Upper lobe of left lung (tissue), 6 donors: ENCODE measurements at regions not wholly inside any gene's neighbourhood (a gene's known extent, or its start where the extent isn't known, plus 50 kb on each side); places are given as distances from the start of the nearest gene placed in this dataset.

Source experiments
- ATAC-seq, 2 donors: fragments of 200-7000 bp; cut with Tn5 transposase; one replicate each; pipeline ENCODE4 v1.9.1; 2022; ENCODE audit warnings: mild to moderate bottlenecking in 2 of 2, moderate library complexity in 2 of 2; ENCODE audit not compliant: low FRiP score in 2 of 2
- DNase-seq, 2 donors: peaks; one replicate each; pipeline ENCODE4 v3.0.0-alpha.2; 2019 to 2020
- H3K27ac ChIP-seq, 4 donors: fragments of 200-600 bp; sonication (generic); one replicate each; pipeline ENCODE4 v1.5.1; 2016 to 2019
- H3K27me3 ChIP-seq, 4 donors: fragments of 200-600 bp; sonication (generic); one replicate each; pipeline ENCODE4 v1.5.1; 2017 to 2019
- H3K36me3 ChIP-seq, 4 donors: fragments of 200-600 bp; sonication (generic); one replicate each; pipeline ENCODE4 v1.5.1; 2016 to 2019
- H3K4me1 ChIP-seq, 4 donors: fragments of 200-600 bp; sonication (generic); one replicate each; pipeline ENCODE4 v1.5.1; 2018 to 2019
- H3K4me3 ChIP-seq, 4 donors: fragments of 200-600 bp; sonication (generic); one replicate each; pipeline ENCODE4 v1.5.1; 2017 to 2019; ENCODE audit warnings: mild to moderate bottlenecking in 2 of 4, moderate library complexity in 1 of 4
- H3K9me3 ChIP-seq, 4 donors: fragments of 200-600 bp; sonication (generic); one replicate each; pipeline ENCODE4 v1.5.1; 2018 to 2019
- EP300 ChIP-seq, 4 donors: sonication (generic); formaldehyde crosslinking; IDR thresholded peaks; one replicate each; pipeline ENCODE4 v1.5.1; 2017; ENCODE audit warnings: antibody characterized with exemption in 4 of 4, control low read depth in 2 of 4
- POLR2A ChIP-seq, 4 donors: fragments of 450-650 bp; IDR thresholded peaks; one replicate each; pipeline ENCODE4 v1.5.1; 2016 to 2017; ENCODE audit warnings: antibody characterized with exemption in 4 of 4, mild to moderate bottlenecking in 2 of 4
- POLR2AphosphoS5 ChIP-seq, 2 donors: sonication (generic); formaldehyde crosslinking; IDR thresholded peaks; one replicate each; pipeline ENCODE4 v1.5.1; 2017; ENCODE audit warnings: antibody characterized with exemption in 2 of 2
- WGBS, 2 donors: methylation state at CpG; one replicate each; pipeline ENCODE4 v1.1.5; 2017 to 2018; 5-methylcytosine and 5-hydroxymethylcytosine counted together
- TF ChIP-seq, protein P1 (sequence below), 6 experiments: fragments of 450-650 bp in 4 of 6; fragments of 200-600 bp in 2 of 6; sonication (generic) in 2 of 6; IDR thresholded peaks; one replicate each; pipeline ENCODE4 v1.5.1; 2016 to 2019; ENCODE audit warnings: antibody characterized with exemption in 6 of 6
- donor health status: DM: no; HTN: no; CAD: no; lungs with moderate emphysema.
- donor health status: DM: no; HTN: yes; CAD: no; lungs with severe emphysema.

DNA sequence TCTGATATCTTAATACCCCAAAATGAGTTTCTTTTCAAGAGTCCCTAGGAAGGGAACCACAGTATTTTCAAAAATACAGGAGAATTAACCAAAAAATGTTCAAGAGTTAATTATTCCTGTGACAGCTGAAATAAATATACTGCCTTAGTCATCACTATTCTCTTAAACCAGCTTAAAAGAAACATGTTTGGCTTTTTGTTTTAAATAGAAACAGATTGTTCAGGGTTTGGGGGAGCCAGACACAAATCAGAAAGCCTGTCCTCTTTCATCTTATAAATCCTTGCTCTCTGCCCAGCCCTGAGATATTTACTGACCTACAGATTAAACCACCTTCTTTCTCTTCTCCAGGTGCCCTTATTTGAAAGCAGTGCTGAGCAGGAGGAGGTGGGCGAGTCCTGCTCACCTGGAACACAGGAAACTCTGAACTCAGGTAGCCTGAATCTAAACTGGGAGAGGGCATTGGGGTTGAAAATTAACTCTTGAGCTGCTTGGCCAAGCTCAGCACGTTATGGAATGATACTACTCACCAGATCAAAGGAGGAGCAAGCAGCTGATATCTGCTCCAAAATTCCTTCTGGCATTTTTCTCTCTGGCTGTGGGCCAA is 84.1 kb upstream of the SPRED1 start:
- no peak for DNase-seq
- Histone ChIP-seq H3K36me3 (no peaks in the 10 kb centered on the region), H3K27me3 (no peaks in the 10 kb centered on the region), H3K9me3 (no peaks in the 10 kb centered on the region), H3K27ac (no peak overlapping the region), H3K4me1 (no peaks in the 10 kb centered on the region), H3K4me3 (no peak overlapping the region)
- ATAC-seq: no peak
- TF ChIP-seq EP300 (IDR thresholded peaks at IDR 0.05) (no peak), POLR2A (IDR thresholded peaks at IDR 0.05) (no peak), POLR2AphosphoS5 (IDR thresholded peaks at IDR 0.05) (no peak)
- TF ChIP-seq, protein P1, sequence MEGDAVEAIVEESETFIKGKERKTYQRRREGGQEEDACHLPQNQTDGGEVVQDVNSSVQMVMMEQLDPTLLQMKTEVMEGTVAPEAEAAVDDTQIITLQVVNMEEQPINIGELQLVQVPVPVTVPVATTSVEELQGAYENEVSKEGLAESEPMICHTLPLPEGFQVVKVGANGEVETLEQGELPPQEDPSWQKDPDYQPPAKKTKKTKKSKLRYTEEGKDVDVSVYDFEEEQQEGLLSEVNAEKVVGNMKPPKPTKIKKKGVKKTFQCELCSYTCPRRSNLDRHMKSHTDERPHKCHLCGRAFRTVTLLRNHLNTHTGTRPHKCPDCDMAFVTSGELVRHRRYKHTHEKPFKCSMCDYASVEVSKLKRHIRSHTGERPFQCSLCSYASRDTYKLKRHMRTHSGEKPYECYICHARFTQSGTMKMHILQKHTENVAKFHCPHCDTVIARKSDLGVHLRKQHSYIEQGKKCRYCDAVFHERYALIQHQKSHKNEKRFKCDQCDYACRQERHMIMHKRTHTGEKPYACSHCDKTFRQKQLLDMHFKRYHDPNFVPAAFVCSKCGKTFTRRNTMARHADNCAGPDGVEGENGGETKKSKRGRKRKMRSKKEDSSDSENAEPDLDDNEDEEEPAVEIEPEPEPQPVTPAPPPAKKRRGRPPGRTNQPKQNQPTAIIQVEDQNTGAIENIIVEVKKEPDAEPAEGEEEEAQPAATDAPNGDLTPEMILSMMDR (IDR thresholded peaks at IDR 0.05): no peak
- WGBS, 2 donors: 60 to 64% methylated on average over 2 of the region's 2 CpGs

DNA sequence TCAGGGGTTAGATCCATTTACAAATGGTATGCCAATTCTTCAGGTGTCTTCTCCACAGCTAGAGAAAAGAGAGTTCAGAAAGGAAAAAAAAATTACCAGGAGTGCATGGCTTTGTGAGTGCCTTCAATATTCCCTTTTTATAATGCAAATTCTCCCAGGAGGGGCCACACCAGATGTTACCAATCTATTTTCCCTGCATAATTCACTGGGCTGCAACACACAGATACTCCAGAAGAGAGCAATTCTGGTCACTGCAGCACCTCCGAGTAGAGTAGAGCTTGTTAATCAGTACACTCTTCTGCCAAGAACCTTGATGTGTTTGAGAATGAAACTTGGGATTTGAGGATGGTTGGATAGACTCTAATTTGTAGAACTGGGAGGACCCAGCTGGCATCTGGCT is 80.7 kb upstream of the SPRED1 start:
- DNase-seq: no peak
- Histone ChIP-seq H3K36me3 (no peaks in the 10 kb centered on the region), H3K4me1 (no peaks in the 10 kb centered on the region)

DNA sequence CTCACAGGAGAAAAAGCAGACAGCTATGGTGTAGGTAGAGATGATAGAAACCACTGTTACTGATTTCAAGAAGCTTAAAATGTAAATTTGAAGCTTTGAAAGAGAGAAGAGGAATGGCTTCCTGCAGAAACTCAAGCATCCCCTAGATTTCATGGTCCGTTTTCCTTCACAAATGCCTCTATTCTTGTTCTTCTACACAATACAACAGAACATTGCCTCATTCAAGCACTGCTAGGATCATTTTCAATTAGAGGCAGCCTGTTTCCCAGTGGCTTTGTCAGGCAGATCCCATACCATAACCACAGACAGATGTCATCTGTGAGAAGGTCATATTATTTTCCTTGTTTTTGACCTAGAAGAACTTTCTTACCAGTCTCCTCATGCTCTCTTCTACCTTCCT is 77.9 kb upstream of the SPRED1 start:
- no peak overlapping the region for H3K27ac ChIP-seq
- 94 to 96% methylated on average over 1 of the region's 1 CpG for WGBS, 2 donors
- no peaks in the 10 kb centered on the region for H3K36me3 ChIP-seq
- DNase-seq (no peak), ATAC-seq (no peak)
- H3K4me3 ChIP-seq: no peak overlapping the region
- H3K27me3 ChIP-seq: no peaks in the 10 kb centered on the region
- H3K4me1 ChIP-seq: no peaks in the 10 kb centered on the region
- no peak for TF ChIP-seq EP300 (IDR thresholded peaks at IDR 0.05)
- no peak for TF ChIP-seq POLR2A (IDR thresholded peaks at IDR 0.05)
- TF ChIP-seq, protein P1 (IDR thresholded peaks at IDR 0.05): no peak
- TF ChIP-seq POLR2AphosphoS5 (IDR thresholded peaks at IDR 0.05): no peak
- H3K9me3 ChIP-seq: no peaks in the 10 kb centered on the region

More for the DNA sequence above, 80.7 kb upstream of the SPRED1 start:
- Histone ChIP-seq H3K27me3 (no peaks in the 10 kb centered on the region), H3K27ac (no peak overlapping the region), H3K9me3 (no peaks in the 10 kb centered on the region), H3K4me3 (no peak overlapping the region)
- 71 to 88% methylated on average over 1 of the region's 1 CpG for WGBS, 2 donors
- TF ChIP-seq, protein P1 (IDR thresholded peaks at IDR 0.05): no peak
- TF ChIP-seq EP300 (IDR thresholded peaks at IDR 0.05) (no peak), POLR2AphosphoS5 (IDR thresholded peaks at IDR 0.05) (no peak), POLR2A (IDR thresholded peaks at IDR 0.05) (no peak)
- no peak for ATAC-seq

DNA sequence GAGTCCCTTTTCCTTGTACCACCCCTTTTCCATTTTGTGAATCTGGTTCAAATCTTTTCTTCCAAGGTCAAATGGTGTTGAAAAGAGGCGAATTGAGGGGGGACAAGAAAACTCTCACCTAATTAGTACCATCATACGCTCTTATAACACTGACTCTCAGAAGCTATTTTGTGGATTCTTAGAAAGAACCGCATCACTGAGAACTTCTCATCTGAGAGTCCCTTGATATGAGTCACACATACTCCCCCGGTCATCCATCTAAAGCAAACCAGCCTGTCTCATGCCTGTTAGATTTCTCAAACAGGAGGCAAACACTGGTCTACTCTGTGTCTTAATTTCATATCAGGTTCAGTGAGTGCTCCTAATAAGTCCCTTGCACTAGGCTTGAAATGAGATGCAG is 76.5 kb upstream of the SPRED1 start:
- H3K36me3 ChIP-seq: no peaks in the 10 kb centered on the region
- H3K27ac ChIP-seq: no peak overlapping the region
- no peak overlapping the region for H3K4me3 ChIP-seq
- no peaks in the 10 kb centered on the region for H3K9me3 ChIP-seq
- no peaks in the 10 kb centered on the region for H3K4me1 ChIP-seq
- DNase-seq (no peak), ATAC-seq (no peak)
- TF ChIP-seq EP300 (IDR thresholded peaks at IDR 0.05): no peak
- TF ChIP-seq POLR2A (IDR thresholded peaks at IDR 0.05): no peak
- no peak for TF ChIP-seq POLR2AphosphoS5 (IDR thresholded peaks at IDR 0.05)
- TF ChIP-seq, protein P1 (IDR thresholded peaks at IDR 0.05): no peak
- WGBS, 2 donors: 87 to 91% methylated on average over 4 of the region's 4 CpGs
- H3K27me3 ChIP-seq: no peaks in the 10 kb centered on the region

DNA sequence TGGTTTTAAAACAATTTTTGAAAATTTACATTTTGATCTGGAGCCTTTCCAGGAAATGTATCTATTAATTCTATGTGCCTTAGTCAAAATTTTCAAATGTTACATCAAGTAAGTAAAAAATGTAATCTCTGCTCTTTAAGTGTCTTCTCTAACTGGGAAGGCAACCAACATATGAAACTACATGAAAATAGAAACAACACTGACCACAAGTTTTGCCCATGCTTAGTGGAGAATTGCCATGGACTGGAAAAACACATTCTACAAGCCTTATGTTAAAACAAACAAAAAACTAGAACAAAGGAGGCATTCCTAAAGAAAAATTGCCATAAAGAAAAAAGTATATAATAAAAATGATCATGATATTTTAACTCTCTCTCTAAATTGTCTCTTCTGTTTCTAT is 75.9 kb upstream of the SPRED1 start:
- ATAC-seq (no peak), DNase-seq (no peak)
- Histone ChIP-seq H3K9me3 (no peaks in the 10 kb centered on the region), H3K27ac (no peak overlapping the region), H3K4me1 (no peaks in the 10 kb centered on the region), H3K36me3 (no peaks in the 10 kb centered on the region), H3K4me3 (no peak overlapping the region), H3K27me3 (no peaks in the 10 kb centered on the region)
- TF ChIP-seq POLR2AphosphoS5 (IDR thresholded peaks at IDR 0.05): no peak
- TF ChIP-seq, protein P1 (IDR thresholded peaks at IDR 0.05): no peak
- no peak for TF ChIP-seq POLR2A (IDR thresholded peaks at IDR 0.05)
- TF ChIP-seq EP300 (IDR thresholded peaks at IDR 0.05): no peak
